ENCODE measurements at regions not wholly inside any gene's neighbourhood (a gene's known extent, or its start where the extent isn't known, plus 50 kb on each side); places are given as distances from the start of the nearest gene placed in this dataset.

GRCh38 chr20:50455656-50456451 is 54.3 kb upstream of the PTPN1 start:
- no peak overlapping the region for H3K27ac Mint-ChIP-seq
- POLR2A ChIA-PET: no interaction called here

GRCh38 chr20:50456452-50457324 is 53.5 kb upstream of the PTPN1 start:
- intact Hi-C loops (cut with micrococcal nuclease): no loop called here
- Mint-ChIP-seq H3K27ac (no peak overlapping the region), H3K36me3 (ENCODE audit: low read depth) (no peaks in the 10 kb centered on the region), H3K27me3 (peaks cover 38% of the 10 kb centered on the region), H3K9me3 (no peaks in the 10 kb centered on the region), H3K4me1 (peaks cover 2% of the 10 kb centered on the region), H3K4me3 (no peak overlapping the region)
- ChIA-PET POLR2A (no interaction called here), CTCF (interaction anchor here (1.3 kb wide), 1 partner anchor 128 kb away, joined by 3 read pairs; no protein-coding TSS in a partner anchor)
- DNase-seq (no peak), ATAC-seq (ENCODE audit: low read depth) (no peak)
- TF ChIP-seq CTCF (IDR thresholded peaks at IDR 0.05): no peak

More at GRCh38 chr20:50455656-50456451, 54.3 kb upstream of the PTPN1 start:
- no peak for ATAC-seq (ENCODE audit: low read depth)
- intact Hi-C loops (cut with micrococcal nuclease): no loop called here
- no peak for DNase-seq
- no peaks in the 10 kb centered on the region for H3K36me3 Mint-ChIP-seq (ENCODE audit: low read depth)
- CTCF ChIA-PET: interaction anchor here (1.3 kb wide), 1 partner anchor 129 kb away, joined by 3 read pairs; no protein-coding TSS in a partner anchor
- H3K4me3 Mint-ChIP-seq: no peak overlapping the region
- H3K9me3 Mint-ChIP-seq: no peaks in the 10 kb centered on the region
- TF ChIP-seq CTCF (IDR thresholded peaks at IDR 0.05): no peak
- H3K27me3 Mint-ChIP-seq: peaks cover 46% of the 10 kb centered on the region
- H3K4me1 Mint-ChIP-seq: peaks cover 10% of the 10 kb centered on the region

GRCh38 chr20:50459124-50459918 is 50.9 kb upstream of the PTPN1 start:
- H3K27me3 Mint-ChIP-seq: peaks cover 24% of the 10 kb centered on the region
- no peaks in the 10 kb centered on the region for H3K9me3 Mint-ChIP-seq
- H3K27ac Mint-ChIP-seq: no peak overlapping the region
- H3K4me1 Mint-ChIP-seq: peaks cover 4% of the 10 kb centered on the region
- ATAC-seq (ENCODE audit: low read depth) (no peak), DNase-seq (no peak)
- POLR2A ChIA-PET: no interaction called here
- H3K36me3 Mint-ChIP-seq (ENCODE audit: low read depth): no peaks in the 10 kb centered on the region
- CTCF ChIA-PET: no interaction called here
- no peak for TF ChIP-seq CTCF (IDR thresholded peaks at IDR 0.05)
- intact Hi-C loops (cut with micrococcal nuclease): no loop called here
- H3K4me3 Mint-ChIP-seq: no peak overlapping the region

- Mint-ChIP-seq H3K36me3 (ENCODE audit: low read depth) (no peaks in the 10 kb centered on the region), H3K4me1 (peaks cover 5% of the 10 kb centered on the region), H3K4me3 (no peak overlapping the region), H3K27ac (no peak overlapping the region), H3K27me3 (peaks cover 24% of the 10 kb centered on the region), H3K9me3 (no peaks in the 10 kb centered on the region)
- POLR2A ChIA-PET: no interaction called here
- no peak for TF ChIP-seq CTCF (IDR thresholded peaks at IDR 0.05)
- DNase-seq (no peak), ATAC-seq (ENCODE audit: low read depth) (no peak)
- intact Hi-C loops (cut with micrococcal nuclease): loop anchor here (1.0 to 10.0 kb wide), 7 partner anchors 177 to 485 kb away; partner anchors contain the start of genes CEBPB and PARD6B
- CTCF ChIA-PET: interaction anchor here (0.6 to 1.6 kb wide), 2 partner anchors 175 to 274 kb away, joined by 3 to 4 read pairs; no protein-coding TSS in a partner anchor
Observed at GRCh38 chr20:50460115-50460607, 50.0 kb upstream of the PTPN1 start.

Measured in activated B cell treated with CpG ODN at 0.5 μM for 24 hours (primary cell).